ENCODE measurements at regions not wholly inside any gene's neighbourhood (a gene's known extent, or its start where the extent isn't known, plus 50 kb on each side); places are given as distances from the start of the nearest gene placed in this dataset.

- Histone ChIP-seq H3K4me1 (no peaks in the 10 kb centered on the region), H3K9me3 (no peaks in the 10 kb centered on the region), H3K27me3 (no peaks in the 10 kb centered on the region), H3K4me3 (no peak overlapping the region), H3K36me3 (no peaks in the 10 kb centered on the region), H3K27ac (no peak overlapping the region)
- TF ChIP-seq CTCF (IDR thresholded peaks at IDR 0.05): no peak
- no peak for TF ChIP-seq POLR2A (IDR thresholded peaks at IDR 0.05)
- no peak for TF ChIP-seq POLR2AphosphoS5 (IDR thresholded peaks at IDR 0.05)
- no peak for DNase-seq (ENCODE audit: low spot score in 2 of 2)
- intact Hi-C loops (cut with DNase I; ENCODE audit: low total_unique reads): no loop called here
Observed at GRCh38 chr2:4973354-4973753, 718.8 kb upstream of the SOX11 start.

GRCh38 chr2:4973973-4974372, 718.2 kb upstream of the SOX11 start:
- no peak for TF ChIP-seq POLR2AphosphoS5 (IDR thresholded peaks at IDR 0.05)
- no peak for TF ChIP-seq POLR2A (IDR thresholded peaks at IDR 0.05)
- no peak for TF ChIP-seq CTCF (IDR thresholded peaks at IDR 0.05)
- no peaks in the 10 kb centered on the region for H3K27me3 ChIP-seq
- no peak overlapping the region for H3K27ac ChIP-seq
- no peaks in the 10 kb centered on the region for H3K4me1 ChIP-seq
- no peak overlapping the region for H3K4me3 ChIP-seq
- H3K9me3 ChIP-seq: no peaks in the 10 kb centered on the region
- DNase-seq (ENCODE audit: low spot score in 2 of 2): no peak
- no peaks in the 10 kb centered on the region for H3K36me3 ChIP-seq
- intact Hi-C loops (cut with DNase I; ENCODE audit: low total_unique reads): loop anchor here (1.0 kb wide), 1 partner anchor 8 kb away; no protein-coding TSS in a partner anchor

- intact Hi-C loops (cut with DNase I; ENCODE audit: low total_unique reads): no loop called here
- DNase-seq (ENCODE audit: low spot score in 2 of 2): no peak
- no peak for TF ChIP-seq POLR2A (IDR thresholded peaks at IDR 0.05)
- TF ChIP-seq CTCF (IDR thresholded peaks at IDR 0.05): no peak
- TF ChIP-seq POLR2AphosphoS5 (IDR thresholded peaks at IDR 0.05): no peak
Observed at GRCh38 chr2:4976407-4976806, 715.8 kb upstream of the SOX11 start.

DNA sequence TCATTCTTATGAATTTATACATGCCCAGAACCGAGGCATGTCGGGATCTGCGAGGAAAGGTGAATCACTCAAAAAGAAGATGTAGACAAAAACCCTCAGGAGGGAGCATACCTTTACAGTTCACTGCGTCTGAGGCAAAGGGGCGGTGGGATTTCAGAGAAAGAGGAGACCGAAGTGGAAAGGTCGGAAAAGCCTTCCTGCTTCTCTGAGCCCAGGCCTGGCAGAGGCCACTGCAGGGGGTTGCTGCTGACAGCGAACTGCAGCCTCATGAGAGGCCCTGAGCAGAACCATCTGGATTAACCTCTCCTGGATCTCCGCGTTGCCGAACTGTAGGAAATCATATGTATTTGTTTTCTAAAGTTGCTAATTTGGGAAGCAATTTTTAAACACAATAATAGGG, 713.1 kb upstream of the SOX11 start:
- Histone ChIP-seq H3K27ac (no peak overlapping the region), H3K4me3 (no peak overlapping the region), H3K36me3 (no peaks in the 10 kb centered on the region), H3K9me3 (no peaks in the 10 kb centered on the region), H3K4me1 (no peaks in the 10 kb centered on the region), H3K27me3 (no peaks in the 10 kb centered on the region)
- TF ChIP-seq POLR2A (IDR thresholded peaks at IDR 0.05) (no peak), CTCF (IDR thresholded peaks at IDR 0.05) (no peak), POLR2AphosphoS5 (IDR thresholded peaks at IDR 0.05) (no peak)
- no peak for DNase-seq (ENCODE audit: low spot score in 2 of 2)
- intact Hi-C loops (cut with DNase I; ENCODE audit: low total_unique reads): no loop called here

More at GRCh38 chr2:4976407-4976806, 715.8 kb upstream of the SOX11 start:
- H3K36me3 ChIP-seq: no peaks in the 10 kb centered on the region
- H3K9me3 ChIP-seq: no peaks in the 10 kb centered on the region
- H3K4me1 ChIP-seq: no peaks in the 10 kb centered on the region
- no peaks in the 10 kb centered on the region for H3K27me3 ChIP-seq
- no peak overlapping the region for H3K4me3 ChIP-seq
- no peak overlapping the region for H3K27ac ChIP-seq

DNA sequence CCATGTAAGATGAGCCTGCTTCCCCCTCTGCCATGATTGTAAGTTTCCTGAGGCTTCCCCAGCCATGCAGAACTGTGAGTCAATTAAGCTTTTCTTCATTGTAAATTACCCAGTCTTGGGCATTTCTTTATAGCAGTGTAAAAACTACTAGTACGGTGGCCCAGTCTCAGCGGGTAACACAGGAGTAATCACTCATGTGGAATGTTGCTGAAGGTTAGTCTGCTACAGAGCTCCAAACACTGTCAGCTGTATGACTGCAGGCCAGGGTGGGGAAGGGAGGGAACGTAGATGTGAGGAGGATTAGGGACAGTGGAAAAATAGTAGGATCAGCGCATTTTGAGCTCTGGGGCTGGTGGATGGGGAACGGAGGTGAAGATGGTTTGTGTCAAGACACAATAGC, 711.2 kb upstream of the SOX11 start:
- Histone ChIP-seq H3K36me3 (no peaks in the 10 kb centered on the region), H3K27me3 (no peaks in the 10 kb centered on the region), H3K9me3 (no peaks in the 10 kb centered on the region), H3K4me3 (no peak overlapping the region), H3K4me1 (no peaks in the 10 kb centered on the region), H3K27ac (no peak overlapping the region)
- TF ChIP-seq CTCF (IDR thresholded peaks at IDR 0.05): no peak
- TF ChIP-seq POLR2AphosphoS5 (IDR thresholded peaks at IDR 0.05): no peak
- no peak for TF ChIP-seq POLR2A (IDR thresholded peaks at IDR 0.05)
- intact Hi-C loops (cut with DNase I; ENCODE audit: low total_unique reads): no loop called here
- DNase-seq (ENCODE audit: low spot score in 2 of 2): no peak

All from breast epithelium (tissue), 4 donors.